Natural killer cell (primary cell): ENCODE measurements at regions not wholly inside any gene's neighbourhood (a gene's known extent, or its start where the extent isn't known, plus 50 kb on each side); places are given as distances from the start of the nearest gene placed in this dataset.

Experiments
- ATAC-seq, 3 donors: fragments of 150-1000 bp in 2 of 3; fragments of 200-7000 bp in 1 of 3; cut with Tn5 transposase; 1 replicate in 1 of 3; 2 replicates in 2 of 3; pipeline ENCODE4 v1.10.0; 2021; ENCODE audit warnings: mild to moderate bottlenecking in 2 of 3, moderate library complexity in 2 of 3
- DNase-seq, 2 donors: peaks; one replicate each; pipeline versions ENCODE4 v3.0.0 to v3.0.0-alpha.2; 2013 to 2021; ENCODE audit warnings: mixed read lengths in 1 of 2
- H3K27ac ChIP-seq: one replicate; pipeline ENCODE4 v1.5.1; 2013; ENCODE audit warnings: mild to moderate bottlenecking, low read length
- H3K27me3 ChIP-seq: one replicate; pipeline ENCODE4 v1.6.1; 2013; ENCODE audit warnings: low read length; ENCODE audit not compliant: control insufficient read depth, insufficient read depth
- H3K36me3 ChIP-seq: one replicate; pipeline ENCODE4 v1.6.1; 2013; ENCODE audit warnings: low read length; ENCODE audit not compliant: control insufficient read depth, insufficient read depth
- H3K4me1 ChIP-seq: one replicate; pipeline ENCODE4 v1.6.1; 2013; ENCODE audit warnings: low read length; ENCODE audit not compliant: control insufficient read depth, insufficient read depth
- H3K4me3 ChIP-seq: one replicate; pipeline ENCODE4 v1.5.1; 2013; ENCODE audit warnings: low read length
- H3K9me3 ChIP-seq: one replicate; pipeline ENCODE4 v1.6.1; 2013; ENCODE audit warnings: low read length; ENCODE audit not compliant: control insufficient read depth, insufficient read depth
- H3K27ac Mint-ChIP-seq, 2 donors: one replicate each; pipeline ENCODE4 v1.8.0; 2022; ENCODE audit warnings: mild to moderate bottlenecking in 2 of 2, mixed read lengths in 2 of 2, moderate library complexity in 1 of 2
- H3K27me3 Mint-ChIP-seq, 2 donors: one replicate each; pipeline ENCODE4 v1.8.0; 2022; ENCODE audit warnings: low read depth in 2 of 2, mixed read lengths in 2 of 2
- H3K36me3 Mint-ChIP-seq: one replicate; pipeline ENCODE4 v1.8.0; 2022; ENCODE audit warnings: mixed read lengths
- H3K4me1 Mint-ChIP-seq, 2 donors: one replicate each; pipeline ENCODE4 v1.8.0; 2022; ENCODE audit warnings: mixed read lengths in 2 of 2
- H3K4me3 Mint-ChIP-seq: one replicate; pipeline ENCODE4 v1.8.0; 2022; ENCODE audit warnings: mild to moderate bottlenecking, moderate library complexity, mixed read lengths
- H3K9me3 Mint-ChIP-seq, 2 donors: one replicate each; pipeline ENCODE4 v1.8.0; 2022; ENCODE audit warnings: mixed read lengths in 2 of 2
- WGBS: methylation state at CpG from one replicate; pipeline ENCODE4 v1.1.7; 2013; ENCODE audit warnings: missing lambda C conversion rate; ENCODE audit not compliant: insufficient coverage; 5-methylcytosine and 5-hydroxymethylcytosine counted together
- intact Hi-C: fragments of 100-400 bp; cut with micrococcal nuclease; formaldehyde crosslinking; loops from one replicate; pipeline ENCODE4 v1.14.2; 2022
- TF ChIP-seq, protein P1 (sequence below): fragments of 200-600 bp; IDR thresholded peaks from one replicate; pipeline ENCODE4 v1.8.0; 2022; ENCODE audit warnings: antibody characterized with exemption

DNA sequence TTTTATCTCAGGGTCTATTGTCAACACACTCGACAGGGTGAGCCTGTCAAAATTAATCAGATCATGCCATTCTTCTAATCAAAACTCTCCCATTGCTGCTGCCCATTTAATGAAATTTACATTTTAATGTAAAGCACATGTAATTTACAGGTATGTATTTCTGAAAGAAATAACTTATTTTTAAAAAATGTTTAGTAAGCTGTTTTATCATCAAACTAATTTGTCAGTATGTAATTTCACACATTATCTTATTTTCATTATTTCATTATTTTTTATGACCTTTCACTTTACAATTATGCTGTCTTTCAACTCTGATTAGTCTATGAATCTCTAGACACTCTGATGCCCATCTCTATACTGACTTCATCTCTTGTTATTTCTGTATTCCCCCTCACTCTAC lies 467.8 kb downstream of the ZNF804A start:
- H3K4me3 ChIP-seq: no peak overlapping the region

DNA sequence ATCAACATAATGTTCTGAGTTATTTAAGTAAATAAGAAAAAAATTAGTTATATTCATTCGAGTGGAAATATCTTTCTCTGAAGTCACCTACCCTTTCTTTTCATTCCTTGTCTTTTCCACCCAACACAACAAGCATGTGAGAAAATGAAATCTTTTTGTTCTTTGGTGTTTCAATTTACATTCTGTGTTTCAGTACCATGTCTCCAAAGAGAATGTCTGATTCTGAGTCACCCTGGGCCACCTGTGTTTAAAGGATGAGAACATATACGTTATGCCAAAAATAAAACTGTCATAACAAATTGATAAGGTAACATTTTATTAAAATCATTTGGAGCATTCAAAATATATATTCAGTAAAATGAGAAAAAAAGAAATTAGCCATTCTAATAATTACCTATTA lies 470.8 kb downstream of the ZNF804A start:
- no peaks in the 10 kb centered on the region for H3K4me1 ChIP-seq

More for the DNA sequence above, 467.8 kb downstream of the ZNF804A start:
- H3K4me1 ChIP-seq: no peaks in the 10 kb centered on the region
- no peaks in the 10 kb centered on the region for H3K9me3 ChIP-seq
- Mint-ChIP-seq H3K4me3 (no peak overlapping the region), H3K36me3 (no peaks in the 10 kb centered on the region), H3K27ac (no peak overlapping the region), H3K4me1 (no peaks in the 10 kb centered on the region), H3K9me3 (peaks cover 13 to 18% of the 10 kb centered on the region in 2 donors), H3K27me3 (no peaks in the 10 kb centered on the region)
- WGBS: 67% methylated on average over 1 of the region's 1 CpG
- DNase-seq (no peak), ATAC-seq (no peak)
- TF ChIP-seq, protein P1, sequence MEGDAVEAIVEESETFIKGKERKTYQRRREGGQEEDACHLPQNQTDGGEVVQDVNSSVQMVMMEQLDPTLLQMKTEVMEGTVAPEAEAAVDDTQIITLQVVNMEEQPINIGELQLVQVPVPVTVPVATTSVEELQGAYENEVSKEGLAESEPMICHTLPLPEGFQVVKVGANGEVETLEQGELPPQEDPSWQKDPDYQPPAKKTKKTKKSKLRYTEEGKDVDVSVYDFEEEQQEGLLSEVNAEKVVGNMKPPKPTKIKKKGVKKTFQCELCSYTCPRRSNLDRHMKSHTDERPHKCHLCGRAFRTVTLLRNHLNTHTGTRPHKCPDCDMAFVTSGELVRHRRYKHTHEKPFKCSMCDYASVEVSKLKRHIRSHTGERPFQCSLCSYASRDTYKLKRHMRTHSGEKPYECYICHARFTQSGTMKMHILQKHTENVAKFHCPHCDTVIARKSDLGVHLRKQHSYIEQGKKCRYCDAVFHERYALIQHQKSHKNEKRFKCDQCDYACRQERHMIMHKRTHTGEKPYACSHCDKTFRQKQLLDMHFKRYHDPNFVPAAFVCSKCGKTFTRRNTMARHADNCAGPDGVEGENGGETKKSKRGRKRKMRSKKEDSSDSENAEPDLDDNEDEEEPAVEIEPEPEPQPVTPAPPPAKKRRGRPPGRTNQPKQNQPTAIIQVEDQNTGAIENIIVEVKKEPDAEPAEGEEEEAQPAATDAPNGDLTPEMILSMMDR: no peak
- no peaks in the 10 kb centered on the region for H3K27me3 ChIP-seq
- no peak overlapping the region for H3K27ac ChIP-seq
- no peaks in the 10 kb centered on the region for H3K36me3 ChIP-seq
- intact Hi-C loops: no loop called here

DNA sequence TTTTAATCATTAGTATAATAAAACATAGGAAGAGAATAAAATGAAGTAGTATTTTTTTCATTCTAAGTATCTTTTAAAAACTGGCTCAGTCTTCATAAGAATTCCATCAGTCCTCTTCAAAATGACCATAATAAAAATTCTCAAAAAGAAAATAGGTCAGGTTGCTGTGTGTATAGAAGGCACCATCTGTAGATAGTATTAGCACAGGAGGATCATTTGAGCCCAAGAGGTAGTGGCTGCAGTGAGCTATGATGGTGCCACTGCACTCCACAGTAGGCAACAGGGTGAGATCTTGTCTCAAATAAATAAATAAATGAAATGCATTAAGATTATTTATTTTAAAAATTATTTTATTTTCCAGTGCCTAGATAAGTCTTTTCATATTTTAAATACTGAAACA lies 475.8 kb downstream of the ZNF804A start:
- ATAC-seq (no peak), DNase-seq (no peak)
- H3K4me1 Mint-ChIP-seq: no peaks in the 10 kb centered on the region
- no peaks in the 10 kb centered on the region for H3K27me3 Mint-ChIP-seq
- no peaks in the 10 kb centered on the region for H3K4me1 ChIP-seq
- H3K36me3 ChIP-seq: no peaks in the 10 kb centered on the region
- intact Hi-C loops: no loop called here
- H3K9me3 Mint-ChIP-seq: peaks cover 10 to 12% of the 10 kb centered on the region in 2 donors
- H3K36me3 Mint-ChIP-seq: no peaks in the 10 kb centered on the region
- no peak overlapping the region for H3K4me3 Mint-ChIP-seq
- H3K27me3 ChIP-seq: no peaks in the 10 kb centered on the region
- H3K9me3 ChIP-seq: peaks cover 9% of the 10 kb centered on the region
- no peak overlapping the region for H3K27ac Mint-ChIP-seq
- TF ChIP-seq, protein P1: no peak
- H3K27ac ChIP-seq: no peak overlapping the region
- H3K4me3 ChIP-seq: no peak overlapping the region

More for the DNA sequence above, 470.8 kb downstream of the ZNF804A start:
- Histone ChIP-seq H3K27me3 (no peaks in the 10 kb centered on the region), H3K27ac (no peak overlapping the region), H3K36me3 (no peaks in the 10 kb centered on the region), H3K4me3 (no peak overlapping the region), H3K9me3 (peaks cover 4% of the 10 kb centered on the region)
- no peak for DNase-seq
- WGBS: no CpG with 5 or more reads among the region's 2 CpGs
- H3K4me3 Mint-ChIP-seq: no peak overlapping the region
- TF ChIP-seq, protein P1: no peak
- H3K27ac Mint-ChIP-seq: no peak overlapping the region
- no peaks in the 10 kb centered on the region for H3K36me3 Mint-ChIP-seq
- no peaks in the 10 kb centered on the region for H3K27me3 Mint-ChIP-seq
- intact Hi-C loops: no loop called here
- no peaks in the 10 kb centered on the region for H3K4me1 Mint-ChIP-seq
- H3K9me3 Mint-ChIP-seq: peaks cover 16 to 21% of the 10 kb centered on the region in 2 donors
- no peak for ATAC-seq

DNA sequence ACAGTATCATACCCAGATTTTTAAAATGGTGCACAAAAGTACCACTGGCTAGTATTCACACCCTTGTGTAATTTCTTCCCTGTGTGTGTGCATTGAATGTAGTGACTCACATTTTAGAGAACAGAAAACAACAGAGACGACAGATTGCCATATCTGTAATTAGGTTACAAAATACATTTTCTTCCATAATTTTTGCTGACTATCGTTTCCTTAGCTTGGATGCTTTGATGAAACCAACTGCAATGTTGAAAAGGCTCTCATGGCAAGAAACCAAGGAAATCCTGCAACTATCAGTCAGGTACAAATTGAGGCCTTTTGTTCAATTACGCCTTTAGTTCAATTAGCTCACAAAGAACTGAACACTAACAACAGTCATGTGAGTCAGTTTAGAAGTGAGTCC lies 484.4 kb downstream of the ZNF804A start:
- H3K36me3 Mint-ChIP-seq: no peaks in the 10 kb centered on the region
- 88% methylated on average over 3 of the region's 3 CpGs for WGBS
- H3K4me1 Mint-ChIP-seq: no peaks in the 10 kb centered on the region
- TF ChIP-seq, protein P1: no peak
- no peaks in the 10 kb centered on the region for H3K27me3 ChIP-seq
- intact Hi-C loops: no loop called here
- no peak overlapping the region for H3K27ac ChIP-seq
- DNase-seq: no peak
- ATAC-seq: no peak
- H3K27me3 Mint-ChIP-seq: no peaks in the 10 kb centered on the region
- H3K27ac Mint-ChIP-seq: no peak overlapping the region
- no peaks in the 10 kb centered on the region for H3K4me1 ChIP-seq
- no peak overlapping the region for H3K4me3 ChIP-seq
- no peaks in the 10 kb centered on the region for H3K9me3 ChIP-seq
- no peaks in the 10 kb centered on the region for H3K36me3 ChIP-seq
- no peak overlapping the region for H3K4me3 Mint-ChIP-seq
- H3K9me3 Mint-ChIP-seq: peaks cover 9% of the 10 kb centered on the region in 2 donors
